Skeletal muscle tissue (tissue), 3 donors: ENCODE measurements at regions not wholly inside any gene's neighbourhood (a gene's known extent, or its start where the extent isn't known, plus 50 kb on each side); places are given as distances from the start of the nearest gene placed in this dataset.
"Not testable (repeated sequence)": the region's sequence is repeated elsewhere in the genome, so short reads cannot be mapped to it uniquely, and the experiment has no call there.

Source experiments
- H3K27ac ChIP-seq: one replicate; pipeline ENCODE4 v1.7.0; 2013; ENCODE audit warnings: mild to moderate bottlenecking, low read depth, low read length, inconsistent platforms
- H3K27me3 ChIP-seq, 3 donors: one replicate each; pipeline ENCODE4 v1.7.0; 2013; ENCODE audit warnings: low read length in 3 of 3; ENCODE audit not compliant: control insufficient read depth in 3 of 3, insufficient read depth in 3 of 3
- H3K36me3 ChIP-seq, 3 donors: one replicate each; pipeline ENCODE4 v1.7.0; 2013; ENCODE audit warnings: low read length in 3 of 3; ENCODE audit not compliant: control insufficient read depth in 3 of 3, insufficient read depth in 3 of 3
- H3K4me1 ChIP-seq, 3 donors: one replicate each; pipeline ENCODE4 v1.7.0; 2013; ENCODE audit warnings: low read length in 3 of 3, mild to moderate bottlenecking in 3 of 3; ENCODE audit not compliant: control insufficient read depth in 3 of 3, insufficient read depth in 3 of 3
- H3K4me3 ChIP-seq, 3 donors: one replicate each; pipeline ENCODE4 v1.7.0; 2013; ENCODE audit warnings: low read length in 3 of 3
- H3K9ac ChIP-seq, 3 donors: one replicate each; pipeline ENCODE4 v1.7.0; 2013; ENCODE audit warnings: low read length in 3 of 3, mild to moderate bottlenecking in 3 of 3, moderate library complexity in 2 of 3, low read depth in 1 of 3
- H3K9me3 ChIP-seq, 3 donors: one replicate each; pipeline ENCODE4 v1.7.0; 2013; ENCODE audit warnings: low read length in 3 of 3; ENCODE audit not compliant: control insufficient read depth in 3 of 3
- donor health status: Osteomylitis.

DNA sequence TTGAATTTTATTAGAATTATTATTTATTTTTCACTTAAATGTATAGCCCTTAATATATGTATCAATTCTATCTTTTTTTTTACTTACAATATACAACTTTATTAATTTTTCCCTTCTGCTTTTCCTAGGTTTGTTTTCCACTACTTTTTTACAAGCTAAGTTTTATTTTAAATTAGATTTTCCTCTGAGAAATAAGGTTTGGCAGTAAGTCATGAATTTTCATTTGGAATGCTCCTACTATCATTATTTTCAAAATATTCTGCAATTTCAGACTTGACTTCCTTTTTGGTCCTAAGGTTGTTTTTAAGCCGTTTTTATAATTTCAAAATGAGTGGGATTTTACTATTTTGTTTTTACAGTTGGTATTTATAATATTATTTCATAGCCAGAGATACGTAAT lies 222.8 kb upstream of the PIEZO2 start:
- H3K9me3 ChIP-seq = no peaks in the 10 kb centered on the region
- no peak overlapping the region for H3K4me3 ChIP-seq
- peaks cover 4 to 7% (median 4%) of the 10 kb centered on the region in 3 donors for H3K4me1 ChIP-seq
- no peak overlapping the region for H3K9ac ChIP-seq
- H3K36me3 ChIP-seq = no peaks in the 10 kb centered on the region
- H3K27me3 ChIP-seq = no peaks in the 10 kb centered on the region
- H3K27ac ChIP-seq = no peak overlapping the region

DNA sequence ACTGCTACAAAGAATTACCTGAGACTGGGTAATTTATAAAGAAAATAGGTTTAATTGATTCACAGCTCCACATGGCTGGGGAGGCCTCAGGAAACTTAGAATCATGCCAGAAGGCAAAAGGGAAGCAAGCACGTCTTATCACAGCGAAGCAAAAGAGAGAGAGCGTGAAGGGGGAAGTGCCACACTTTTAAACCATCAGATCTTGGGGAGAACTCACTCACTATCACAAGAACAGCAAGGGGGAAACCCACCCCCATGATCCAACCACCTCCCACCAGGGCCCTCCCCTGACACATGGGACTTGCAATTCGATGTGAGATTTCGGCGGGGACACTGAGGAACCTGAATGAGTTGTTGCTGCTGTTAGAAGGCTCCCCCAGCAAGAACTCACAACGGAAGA lies 220.2 kb upstream of the PIEZO2 start:
- no peak overlapping the region for H3K27ac ChIP-seq
- no peak overlapping the region for H3K9ac ChIP-seq
- H3K4me3 ChIP-seq = no peak overlapping the region
- H3K9me3 ChIP-seq = no peaks in the 10 kb centered on the region
- H3K36me3 ChIP-seq = no peaks in the 10 kb centered on the region
- no peaks in the 10 kb centered on the region for H3K27me3 ChIP-seq
- H3K4me1 ChIP-seq = peaks cover 9 to 12% (median 10%) of the 10 kb centered on the region in 3 donors

DNA sequence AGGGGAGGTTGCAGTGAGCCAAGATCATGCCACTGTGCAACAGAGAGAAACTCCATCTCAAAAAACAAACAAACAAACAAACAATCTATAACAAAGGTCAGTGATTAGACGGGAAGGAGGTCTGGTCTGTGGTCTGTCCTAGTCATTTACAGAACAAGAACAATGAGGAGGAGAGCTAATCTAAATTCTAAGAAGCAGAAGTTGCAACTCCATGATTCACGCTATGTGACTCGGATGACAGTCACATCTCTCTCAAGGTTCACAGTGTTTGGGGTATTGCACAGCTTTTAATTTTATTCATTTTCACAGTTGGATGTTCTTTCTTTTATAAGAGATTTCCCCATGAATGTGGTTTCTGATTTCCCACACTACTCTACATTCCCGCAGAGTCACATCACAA lies 218.7 kb upstream of the PIEZO2 start:
- Histone ChIP-seq H3K9ac (no peak overlapping the region), H3K27ac (peak overlapping the region; percentile 86), H3K9me3 (no peaks in the 10 kb centered on the region), H3K4me1 (peaks cover 9 to 10% (median 9%) of the 10 kb centered on the region in 3 donors), H3K27me3 (no peaks in the 10 kb centered on the region), H3K36me3 (no peaks in the 10 kb centered on the region), H3K4me3 (no peak overlapping the region)

DNA sequence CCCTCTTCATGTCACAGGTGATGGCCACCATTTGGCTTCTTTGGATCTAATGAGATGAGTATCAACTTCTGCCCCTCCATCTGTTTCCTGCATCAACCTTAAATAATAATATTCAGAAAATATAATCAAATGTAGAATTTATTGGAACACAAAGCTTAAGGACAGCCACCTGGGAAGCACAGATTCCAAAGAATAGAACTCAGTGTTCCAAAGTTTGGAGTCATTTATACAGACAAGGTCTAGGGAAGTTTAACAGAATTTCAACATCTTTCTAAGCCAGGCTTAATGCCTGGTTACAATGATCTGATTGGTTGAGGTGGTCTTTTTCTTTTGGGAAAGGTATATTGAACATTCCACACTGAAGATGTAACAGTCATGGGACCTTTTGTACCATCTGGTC lies 218.0 kb upstream of the PIEZO2 start:
- Histone ChIP-seq H3K4me1 (peaks cover 9 to 10% (median 9%) of the 10 kb centered on the region in 3 donors), H3K4me3 (no peak overlapping the region), H3K27ac (peak overlapping the region; percentile 86), H3K9ac (no peak overlapping the region), H3K9me3 (no peaks in the 10 kb centered on the region), H3K36me3 (no peaks in the 10 kb centered on the region), H3K27me3 (no peaks in the 10 kb centered on the region)

DNA sequence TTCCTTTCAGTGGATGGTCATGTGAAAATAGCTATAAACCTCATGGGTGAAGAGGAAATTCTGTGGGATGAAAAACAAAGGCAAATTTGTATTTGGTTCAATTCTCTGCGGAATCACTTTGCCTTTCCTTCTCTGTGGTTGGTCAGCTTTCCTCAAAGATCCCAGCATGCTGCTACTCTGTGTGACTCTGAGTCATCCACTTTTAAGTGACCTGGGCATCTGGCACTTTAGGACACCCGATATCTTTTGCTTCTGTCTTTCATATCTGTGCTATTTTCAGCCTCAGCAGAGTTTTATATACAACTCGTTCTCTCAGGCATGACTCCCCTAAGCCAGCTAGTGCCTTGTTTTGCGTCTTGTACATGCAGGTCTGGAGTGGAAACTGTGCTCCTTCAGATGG lies 217.0 kb upstream of the PIEZO2 start:
- Histone ChIP-seq H3K4me3 (no peak overlapping the region), H3K36me3 (no peaks in the 10 kb centered on the region), H3K4me1 (peaks cover 9 to 10% (median 9%) of the 10 kb centered on the region in 3 donors), H3K27ac (peak overlapping the region; percentile 86), H3K9ac (peak overlapping the region; percentile 20 to 68 (median 37)), H3K27me3 (no peaks in the 10 kb centered on the region), H3K9me3 (no peaks in the 10 kb centered on the region)

DNA sequence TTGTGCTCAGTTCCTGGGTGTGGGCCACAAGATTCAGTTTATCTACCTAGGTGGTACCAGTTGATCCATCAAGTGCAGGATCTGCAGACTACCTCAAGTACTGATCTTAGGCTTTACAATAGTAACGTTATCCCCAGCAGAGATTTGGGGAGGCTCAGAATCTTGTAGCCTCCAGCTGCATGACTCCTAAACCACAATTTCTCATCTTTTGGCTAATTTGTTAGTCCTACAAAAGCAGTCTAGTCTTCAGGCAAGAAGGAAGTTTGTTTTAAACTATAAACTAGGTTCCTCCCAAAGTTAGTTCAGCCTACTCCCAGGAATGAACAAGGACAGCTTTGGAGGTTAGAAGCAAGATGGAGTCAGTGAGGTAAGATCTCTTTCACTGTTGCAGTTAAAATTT lies 213.5 kb upstream of the PIEZO2 start:
- no peak overlapping the region for H3K4me3 ChIP-seq
- H3K27me3 ChIP-seq = no peaks in the 10 kb centered on the region
- H3K27ac ChIP-seq = no peak overlapping the region
- no peaks in the 10 kb centered on the region for H3K9me3 ChIP-seq
- H3K9ac ChIP-seq = no peak overlapping the region
- peaks cover 9 to 13% (median 9%) of the 10 kb centered on the region in 3 donors for H3K4me1 ChIP-seq
- no peaks in the 10 kb centered on the region for H3K36me3 ChIP-seq

DNA sequence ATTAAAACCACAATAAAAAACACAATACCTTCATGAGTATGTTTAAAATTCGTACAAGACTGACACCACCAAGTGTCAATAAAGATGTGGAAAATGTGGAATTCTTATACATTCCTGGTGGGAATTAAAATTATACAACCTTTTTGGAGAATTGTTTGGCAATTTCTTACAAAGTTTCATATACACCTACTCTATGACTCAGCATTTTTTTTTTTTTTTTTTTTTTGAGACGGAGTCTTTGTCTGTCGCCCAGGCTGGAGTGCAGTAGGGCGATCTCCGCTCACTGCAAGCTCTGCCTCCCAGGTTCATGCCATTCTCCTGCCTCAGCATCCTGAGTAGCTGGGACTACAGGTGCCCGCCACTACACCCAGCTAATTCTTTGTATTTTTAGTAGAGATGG lies 212.5 kb upstream of the PIEZO2 start:
- not testable (repeated sequence) for H3K9me3 ChIP-seq, H3K9ac ChIP-seq, H3K4me1 ChIP-seq, H3K27ac ChIP-seq, H3K36me3 ChIP-seq, H3K27me3 ChIP-seq, H3K4me3 ChIP-seq

DNA sequence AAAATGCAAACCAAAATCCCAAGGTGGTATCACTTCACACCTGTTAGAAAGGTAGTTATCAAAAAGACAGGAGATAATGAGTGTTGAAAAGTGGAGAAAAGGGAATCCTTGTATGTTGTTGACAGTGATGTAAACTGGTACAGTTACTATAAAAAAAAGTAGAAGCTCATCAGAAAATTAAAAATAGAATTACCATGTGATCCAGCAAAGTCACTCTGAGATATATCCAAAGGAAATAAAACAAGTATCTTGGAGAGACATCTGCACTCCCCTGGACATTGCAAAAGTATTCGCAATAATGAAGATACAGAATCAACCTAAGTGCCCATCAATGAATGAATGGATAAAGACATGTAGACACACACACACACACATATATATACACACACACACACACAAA lies 208.3 kb upstream of the PIEZO2 start:
- Histone ChIP-seq H3K4me1 (peaks cover 0 to 4% (median 0%) of the 10 kb centered on the region in 3 donors), H3K36me3 (no peaks in the 10 kb centered on the region), H3K9ac (no peak overlapping the region), H3K27ac (no peak overlapping the region), H3K27me3 (no peaks in the 10 kb centered on the region), H3K4me3 (no peak overlapping the region), H3K9me3 (no peaks in the 10 kb centered on the region)

DNA sequence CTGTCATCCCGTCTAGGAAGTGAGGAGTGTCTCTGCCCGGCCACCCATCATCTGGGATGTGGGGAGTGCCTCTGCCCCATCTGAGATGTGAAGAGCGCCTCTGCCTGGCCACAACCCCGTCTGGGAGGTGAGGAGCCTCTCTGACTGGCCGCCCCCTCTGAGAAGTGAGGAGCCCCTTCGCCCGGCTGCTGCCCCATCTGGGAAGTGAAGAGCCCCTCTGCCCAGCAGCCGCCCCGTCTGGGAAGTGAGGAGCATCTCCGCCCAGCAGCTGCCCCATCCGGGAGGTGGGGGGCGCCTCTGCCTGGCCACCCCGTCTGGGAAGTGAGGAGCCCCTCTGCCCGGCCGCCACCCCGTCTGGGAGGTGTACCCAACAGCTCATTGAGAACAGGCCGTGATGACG lies 195.2 kb upstream of the PIEZO2 start:
- H3K4me1 ChIP-seq, H3K27ac ChIP-seq, H3K9me3 ChIP-seq, H3K4me3 ChIP-seq, H3K27me3 ChIP-seq, H3K9ac ChIP-seq, H3K36me3 ChIP-seq: not testable (repeated sequence)

DNA sequence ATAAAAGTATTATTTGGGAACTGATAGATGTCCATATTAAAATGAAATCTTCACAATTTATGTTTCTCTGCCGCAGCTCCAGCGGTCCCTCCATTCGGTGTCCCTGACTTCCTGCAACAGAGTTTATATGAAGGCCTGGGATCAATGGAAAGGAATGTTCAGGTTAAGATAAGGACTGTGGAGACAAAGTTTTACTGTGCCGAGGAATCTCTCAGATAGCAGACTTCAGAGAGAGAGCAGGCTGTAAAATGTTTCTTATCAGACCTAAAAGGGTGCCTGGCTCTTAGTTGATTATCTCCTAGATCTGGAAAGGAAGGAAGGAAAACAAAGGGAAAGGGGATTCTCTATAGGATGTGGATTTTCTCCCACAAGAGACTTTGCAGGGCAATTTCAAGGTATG lies 193.7 kb upstream of the PIEZO2 start:
- Histone ChIP-seq H3K4me3 (no peak overlapping the region), H3K27me3 (no peaks in the 10 kb centered on the region), H3K9ac (no peak overlapping the region), H3K9me3 (no peaks in the 10 kb centered on the region), H3K36me3 (no peaks in the 10 kb centered on the region), H3K27ac (no peak overlapping the region), H3K4me1 (peaks cover 2 to 4% (median 4%) of the 10 kb centered on the region in 3 donors)

DNA sequence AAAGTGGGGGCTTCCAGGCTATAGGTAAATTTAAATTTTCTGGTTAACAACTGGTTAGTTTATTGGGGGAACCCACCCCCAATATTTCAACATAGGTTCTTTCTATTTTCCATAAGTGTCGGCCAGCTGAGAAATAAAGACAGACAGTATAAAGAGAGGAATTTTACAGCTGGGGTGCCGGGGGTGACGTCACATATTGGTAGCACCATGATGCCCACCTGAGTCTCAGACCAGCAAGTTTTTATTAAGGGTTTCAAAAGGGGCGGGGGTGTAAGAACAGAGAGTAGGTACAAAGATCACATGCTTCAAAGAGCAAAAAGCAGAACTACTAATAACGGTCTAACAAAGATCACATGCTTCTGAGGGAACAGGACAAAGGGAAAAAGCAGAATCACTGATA lies 192.7 kb upstream of the PIEZO2 start:
- H3K4me1 ChIP-seq, H3K27ac ChIP-seq, H3K9ac ChIP-seq, H3K36me3 ChIP-seq, H3K27me3 ChIP-seq, H3K4me3 ChIP-seq, H3K9me3 ChIP-seq: not testable (repeated sequence)
